GM19468 (cell line): ENCODE measurements at regions not wholly inside any gene's neighbourhood (a gene's known extent, or its start where the extent isn't known, plus 50 kb on each side); places are given as distances from the start of the nearest gene placed in this dataset.

Experiments used
- ATAC-seq: cut with Tn5 transposase; IDR thresholded peaks from one replicate; pipeline ENCODE4 v1.9.1; 2021; ENCODE audit warnings: mild to moderate bottlenecking, moderate library complexity, moderate number of reproducible peaks; ENCODE audit not compliant: unreplicated experiment; ENCODE audit errors: extremely low read depth

GRCh38 chr18:77701977-77702376 is 452.3 kb downstream of the GALR1 start:
- no peak for ATAC-seq

GRCh38 chr18:77702686-77703085 is 453.0 kb downstream of the GALR1 start:
- ATAC-seq: no peak

- no peak for ATAC-seq
Observed at GRCh38 chr18:77705301-77705700, 455.7 kb downstream of the GALR1 start.

- ATAC-seq: peak; percentile 36
Observed at GRCh38 chr18:77708826-77709506, 459.3 kb downstream of the GALR1 start.

DNA sequence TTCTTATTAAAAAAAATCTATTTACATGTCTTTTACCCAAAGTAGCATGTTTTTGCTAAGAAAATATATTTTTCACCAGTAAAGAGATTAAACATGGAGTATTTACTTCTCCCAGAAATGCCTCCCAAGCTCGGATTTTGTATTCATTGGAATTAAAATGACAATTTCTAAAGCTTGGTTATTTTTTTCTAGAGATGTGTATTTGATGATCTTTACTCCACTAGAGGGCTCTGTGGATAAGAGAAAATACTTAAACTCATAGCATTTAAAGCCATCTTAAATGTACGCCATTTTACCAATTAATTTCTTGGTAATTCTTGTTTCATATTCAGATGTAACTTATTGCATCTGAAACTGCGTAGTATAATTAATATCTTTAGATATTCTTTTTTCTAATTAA is 461.4 kb downstream of the GALR1 start:
- no peak for ATAC-seq

DNA sequence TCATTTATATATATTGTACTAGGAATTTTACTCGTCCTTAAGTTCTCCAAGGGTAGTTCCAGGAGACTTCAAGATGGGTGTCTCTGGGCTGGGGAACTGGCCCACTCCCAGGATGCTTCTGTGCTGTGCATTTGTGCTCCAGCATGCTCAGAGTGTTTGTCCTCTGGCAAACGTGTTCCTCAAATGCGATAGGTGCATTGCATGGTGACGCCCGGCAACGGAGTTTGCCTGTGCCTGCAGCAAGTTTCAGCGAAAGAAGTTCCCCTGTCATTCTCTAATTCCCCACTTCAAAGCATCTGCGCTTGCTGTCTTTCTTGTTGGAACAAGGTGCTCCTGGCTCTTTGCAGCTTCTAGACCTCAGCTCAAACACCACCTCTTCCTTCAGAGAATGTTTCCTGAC is 465.1 kb downstream of the GALR1 start:
- no peak for ATAC-seq

DNA sequence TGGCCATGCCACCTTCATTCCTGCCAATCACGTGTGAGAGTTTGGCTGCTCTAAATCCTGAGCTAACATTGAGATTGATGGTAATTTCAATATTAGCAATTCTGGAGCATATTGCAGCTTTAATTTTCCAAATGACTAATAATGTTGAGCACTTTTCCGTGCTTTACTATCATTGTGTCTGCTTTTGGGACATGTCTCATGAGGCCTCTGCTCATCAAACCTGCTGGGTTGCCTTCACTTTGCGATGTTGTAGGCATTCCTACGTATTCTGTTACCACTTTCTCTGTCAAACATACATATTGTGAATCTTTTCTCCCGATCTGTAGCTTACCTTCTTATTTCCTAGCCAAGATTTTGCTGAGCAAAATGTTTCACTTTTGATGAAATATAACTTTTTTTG is 466.6 kb downstream of the GALR1 start:
- ATAC-seq: no peak

- no peak for ATAC-seq
Observed at GRCh38 chr18:77733292-77733903, 483.8 kb downstream of the GALR1 start.

DNA sequence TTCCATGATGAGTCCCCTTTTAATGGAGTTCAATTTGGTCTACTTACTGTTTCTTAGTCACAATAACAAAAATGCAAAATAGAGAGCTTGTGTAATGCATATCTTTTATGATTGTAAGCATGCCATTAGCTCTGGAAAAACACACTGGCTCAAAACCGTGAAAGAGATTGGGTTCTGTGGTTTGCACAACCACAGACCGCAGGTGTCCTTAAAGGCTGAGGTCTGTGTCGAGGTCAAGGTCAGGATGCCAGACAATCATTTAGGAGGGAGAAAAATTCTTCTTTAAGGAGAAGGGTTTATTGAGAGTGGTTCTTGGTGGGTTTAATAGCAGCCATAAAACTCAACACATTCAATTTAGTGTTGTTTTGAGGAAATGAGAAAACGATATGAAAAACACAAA is 487.2 kb downstream of the GALR1 start:
- ATAC-seq: no peak

DNA sequence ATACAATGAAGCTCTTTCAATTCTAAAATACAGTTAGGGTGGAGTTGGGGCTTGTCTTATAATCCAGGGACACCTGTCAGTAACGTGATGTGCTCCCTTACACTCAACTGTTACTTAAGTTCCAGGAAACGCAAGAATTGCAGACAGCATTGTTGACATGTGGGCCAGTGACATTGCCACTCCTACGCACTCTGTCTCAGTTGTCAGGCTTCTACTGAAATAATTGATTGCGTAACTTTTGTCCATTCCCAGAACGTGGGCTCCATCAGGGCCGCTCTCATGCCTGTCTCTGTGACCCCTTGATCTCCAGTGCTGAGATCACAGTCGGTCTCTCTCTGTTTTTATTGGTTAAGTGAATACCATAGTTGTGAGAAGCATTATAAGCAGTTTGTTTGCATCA is 487.8 kb downstream of the GALR1 start:
- no peak for ATAC-seq

DNA sequence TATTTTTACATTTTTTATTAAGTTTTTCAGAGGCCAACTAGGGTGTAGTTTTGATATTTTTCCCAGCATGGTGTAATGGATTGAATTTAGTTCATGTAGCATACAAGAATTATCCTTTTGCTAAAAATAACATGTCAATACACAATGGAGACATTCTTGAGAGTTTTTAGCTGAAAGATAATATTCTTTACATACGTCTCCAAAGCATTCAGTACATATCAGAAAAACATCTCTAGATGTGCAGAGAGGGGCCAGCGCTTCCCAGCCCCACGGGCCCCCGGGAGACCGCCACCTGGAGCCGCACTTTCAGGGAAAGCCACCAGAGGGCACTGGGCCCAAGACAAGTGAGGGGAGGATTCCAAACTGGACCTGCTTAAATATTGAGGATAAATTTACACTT is 499.4 kb downstream of the GALR1 start:
- ATAC-seq: no peak

- no peak for ATAC-seq
Observed at GRCh38 chr18:77750006-77750405, 500.4 kb downstream of the GALR1 start.

DNA sequence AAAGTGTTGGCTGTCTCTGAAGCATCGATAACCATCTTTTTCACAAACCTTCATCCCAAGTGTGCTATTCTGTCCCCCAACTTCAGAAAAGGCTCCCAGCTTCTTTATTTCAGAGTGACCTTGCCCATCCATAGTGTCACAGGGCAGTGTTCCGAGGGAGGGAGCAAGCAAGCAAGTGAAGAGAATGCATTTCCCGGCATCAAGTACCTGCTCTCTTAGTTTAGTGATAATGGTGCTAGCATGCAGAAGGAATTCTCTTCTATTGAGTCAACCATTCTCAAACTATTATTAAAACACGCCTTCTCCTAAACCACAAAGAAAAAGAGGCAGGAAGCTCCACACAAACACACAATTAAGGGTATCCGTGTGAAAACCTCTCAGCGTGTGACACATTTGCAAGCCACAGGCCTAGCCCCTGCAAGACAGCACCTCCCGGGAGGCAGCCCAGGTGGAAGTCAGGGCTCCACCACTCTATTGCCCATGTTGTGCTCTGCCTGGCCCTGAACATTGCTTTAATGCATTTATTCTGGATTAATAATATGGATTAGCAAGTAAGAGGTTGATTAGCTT is 504.9 kb downstream of the GALR1 start:
- no peak for ATAC-seq

GRCh38 chr18:77755187-77755586 is 505.5 kb downstream of the GALR1 start:
- no peak for ATAC-seq

GRCh38 chr18:77761332-77761731 is 511.7 kb downstream of the GALR1 start:
- no peak for ATAC-seq

DNA sequence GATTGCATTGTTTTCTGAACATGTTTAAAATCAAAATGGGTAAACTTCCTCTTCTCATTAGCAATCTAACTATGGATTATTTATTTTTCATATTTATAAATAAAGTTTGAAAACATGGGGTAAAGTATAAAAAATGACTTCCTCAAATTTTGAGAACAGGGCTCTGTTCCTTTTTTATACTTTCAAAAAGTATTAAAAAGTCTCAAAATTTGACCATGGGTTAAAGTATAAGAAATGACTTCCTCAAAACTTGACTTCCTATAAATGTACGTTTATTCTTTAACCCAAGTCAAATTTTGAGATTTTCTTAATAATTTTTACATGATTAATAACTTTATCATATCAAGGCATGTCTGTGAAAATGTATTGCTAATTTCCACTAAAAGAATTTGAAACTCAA is 512.4 kb downstream of the GALR1 start:
- ATAC-seq: no peak

DNA sequence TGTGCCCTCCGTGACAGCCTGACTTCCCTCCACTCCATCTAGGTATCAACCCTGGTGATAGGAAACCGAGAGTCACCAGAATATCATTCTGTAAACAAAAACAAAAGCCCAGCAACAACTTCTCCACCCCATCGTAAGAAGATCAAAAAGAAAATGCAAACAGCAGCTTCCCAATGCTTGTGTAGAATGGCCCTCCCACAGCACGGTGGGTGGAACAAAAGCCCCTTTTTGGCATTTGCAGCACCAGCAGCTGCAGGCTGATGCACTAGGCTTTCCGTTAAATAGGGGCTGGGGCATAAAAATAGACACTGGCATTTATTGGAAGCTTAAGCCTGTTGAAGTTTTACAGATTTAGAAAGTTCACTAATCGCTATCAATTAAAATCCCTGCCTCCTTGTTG is 513.0 kb downstream of the GALR1 start:
- no peak for ATAC-seq

DNA sequence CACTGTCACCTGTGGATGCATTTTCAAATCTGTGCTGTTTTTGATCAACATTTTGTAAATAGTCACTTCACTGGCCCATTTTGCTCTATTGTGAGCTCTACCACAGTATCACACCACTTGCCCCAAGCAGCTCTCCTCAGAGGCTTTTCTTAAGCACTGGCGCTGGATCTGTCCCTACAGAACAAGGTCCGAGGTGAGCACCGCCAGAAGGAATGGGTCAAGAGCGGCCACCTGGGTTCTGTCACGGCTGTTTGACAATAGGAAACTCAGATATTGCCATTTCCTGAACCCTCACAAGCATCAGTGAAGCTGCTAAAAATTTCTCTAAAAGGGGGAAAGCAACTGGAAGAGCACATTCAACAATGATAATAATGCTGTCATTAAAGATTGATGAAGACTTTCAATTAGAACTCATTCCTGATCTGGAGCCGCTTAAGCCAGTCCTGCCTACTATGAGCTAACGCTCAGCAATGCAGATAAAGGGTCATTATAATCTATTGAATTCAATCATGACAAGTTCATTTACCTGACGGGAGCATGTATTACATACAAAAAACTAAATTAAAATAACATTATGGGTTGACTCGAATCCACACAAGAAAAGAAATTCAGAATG is 514.0 kb downstream of the GALR1 start:
- no peak for ATAC-seq

GRCh38 chr18:77765468-77765867 is 515.8 kb downstream of the GALR1 start:
- no peak for ATAC-seq

- no peak for ATAC-seq
Observed at GRCh38 chr18:77766421-77766820, 516.8 kb downstream of the GALR1 start.

- ATAC-seq: no peak
Observed at GRCh38 chr18:77772177-77772576, 522.5 kb downstream of the GALR1 start.
